Naive thymus-derived CD4-positive, alpha-beta T cell (primary cell): ENCODE measurements at regions not wholly inside any gene's neighbourhood (a gene's known extent, or its start where the extent isn't known, plus 50 kb on each side); places are given as distances from the start of the nearest gene placed in this dataset.

ENCODE experiments used
- ATAC-seq: fragments of 150-1000 bp; cut with Tn5 transposase; 2 replicates; pipeline ENCODE4 v1.10.0; 2021; ENCODE audit warnings: mild to moderate bottlenecking, moderate library complexity
- CTCF ChIA-PET: fragments of 350-600 bp; sonication (Branson Sonifier 250); formaldehyde crosslinking; loops from one replicate; lab custom pipeline; 2021; ENCODE audit warnings: antibody characterized with exemption; lab: Charles Lee
- POLR2A ChIA-PET: fragments of 350-600 bp; sonication (Branson Sonifier 250); formaldehyde crosslinking; loops from one replicate; lab custom pipeline; 2021; ENCODE audit warnings: antibody characterized with exemption, inconsistent platforms; lab: Charles Lee
- DNase-seq, 9 donors: peaks; one replicate each; pipeline versions ENCODE4 v3.0.0 to v3.0.0-alpha.2; 2020 to 2022; ENCODE audit warnings: mixed read lengths in 1 of 9
- H3K27ac ChIP-seq: one replicate; pipeline ENCODE4 v1.7.0; 2013; ENCODE audit warnings: mild to moderate bottlenecking, low read depth, low read length, moderate library complexity
- H3K27me3 ChIP-seq, 2 donors: one replicate each; pipeline ENCODE4 v1.7.0; 2013; ENCODE audit warnings: low read length in 2 of 2, mild to moderate bottlenecking in 2 of 2, moderate library complexity in 2 of 2; ENCODE audit not compliant: control insufficient read depth in 2 of 2, insufficient read depth in 2 of 2
- H3K36me3 ChIP-seq, 3 experiments: 1 replicate in 2 of 3; 2 replicates in 1 of 3; pipeline ENCODE4 v1.7.0; 2013; ENCODE audit warnings: low read length in 3 of 3, mild to moderate bottlenecking in 3 of 3, moderate library complexity in 1 of 3; ENCODE audit not compliant: insufficient read depth in 3 of 3, control insufficient read depth in 2 of 3
- H3K4me1 ChIP-seq, 2 donors: one replicate each; pipeline ENCODE4 v1.7.0; 2013; ENCODE audit warnings: low read length in 2 of 2, mild to moderate bottlenecking in 2 of 2, moderate library complexity in 1 of 2; ENCODE audit not compliant: control insufficient read depth in 2 of 2, insufficient read depth in 2 of 2
- H3K4me3 ChIP-seq: 2 replicates; pipeline ENCODE4 v1.7.0; 2013; ENCODE audit warnings: mild to moderate bottlenecking, low read length
- H3K9me3 ChIP-seq, 3 experiments: 1 replicate in 2 of 3; 2 replicates in 1 of 3; pipeline ENCODE4 v1.7.0; 2013; ENCODE audit warnings: low read length in 3 of 3; ENCODE audit not compliant: control insufficient read depth in 2 of 3
- H3K27ac Mint-ChIP-seq, 9 donors: one replicate each; pipeline ENCODE4 v1.8.0; 2020 to 2022; ENCODE audit warnings: mixed read lengths in 9 of 9, mild to moderate bottlenecking in 8 of 9, moderate library complexity in 5 of 9, inconsistent platforms in 2 of 9
- H3K27me3 Mint-ChIP-seq, 5 donors: one replicate each; pipeline ENCODE4 v1.8.0; 2021 to 2022; ENCODE audit warnings: mixed read lengths in 5 of 5, mild to moderate bottlenecking in 1 of 5
- H3K36me3 Mint-ChIP-seq, 5 donors: one replicate each; pipeline ENCODE4 v1.8.0; 2020 to 2022; ENCODE audit warnings: mixed read lengths in 5 of 5, mild to moderate bottlenecking in 3 of 5, inconsistent platforms in 1 of 5
- H3K4me1 Mint-ChIP-seq, 7 donors: one replicate each; pipeline ENCODE4 v1.8.0; 2020 to 2022; ENCODE audit warnings: mixed read lengths in 7 of 7, mild to moderate bottlenecking in 3 of 7, inconsistent platforms in 1 of 7
- H3K4me3 Mint-ChIP-seq, 10 donors: one replicate each; pipeline ENCODE4 v1.8.0; 2020 to 2022; ENCODE audit warnings: mild to moderate bottlenecking in 10 of 10, mixed read lengths in 10 of 10, moderate library complexity in 6 of 10, inconsistent platforms in 2 of 10
- H3K9me3 Mint-ChIP-seq, 11 donors: one replicate each; pipeline ENCODE4 v1.8.0; 2020 to 2022; ENCODE audit warnings: mixed read lengths in 11 of 11, mild to moderate bottlenecking in 4 of 11, inconsistent platforms in 1 of 11, moderate library complexity in 1 of 11
- intact Hi-C, 2 donors: fragments of 100-400 bp; cut with micrococcal nuclease; formaldehyde crosslinking; loops; one replicate each; pipeline ENCODE4 v1.15.1; 2023

DNA sequence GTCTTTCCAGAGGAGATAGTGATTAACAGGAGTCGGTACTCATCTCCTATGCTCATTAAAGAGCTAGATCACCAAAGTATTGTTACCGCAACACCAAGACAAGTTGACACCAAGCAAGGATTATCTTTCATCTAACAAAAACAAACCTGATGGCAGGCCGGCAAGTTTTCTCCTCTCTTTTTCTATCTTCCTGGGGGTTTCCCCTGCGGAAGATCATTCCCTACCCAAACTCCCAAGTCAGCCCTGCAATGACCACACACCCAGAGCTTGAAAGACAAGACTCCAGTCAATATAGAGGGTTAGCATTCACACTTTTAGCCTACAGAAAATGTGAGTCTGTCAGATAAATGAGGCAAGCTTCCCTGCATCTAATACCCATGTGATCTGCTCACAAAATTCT lies 312.1 kb downstream of the SOX9 start:
- Histone ChIP-seq H3K27ac (no peak overlapping the region), H3K27me3 (no peaks in the 10 kb centered on the region), H3K4me1 (no peaks in the 10 kb centered on the region), H3K4me3 (no peak overlapping the region), H3K9me3 (no peaks in the 10 kb centered on the region), H3K36me3 (no peaks in the 10 kb centered on the region)
- intact Hi-C loops: no loop called here
- ChIA-PET CTCF (no interaction called here), POLR2A (no interaction called here)
- H3K4me3 Mint-ChIP-seq: no peak overlapping the region
- DNase-seq: no peak
- H3K27me3 Mint-ChIP-seq: peaks cover 0 to 20% (median 6%) of the 10 kb centered on the region in 5 donors
- no peaks in the 10 kb centered on the region for H3K36me3 Mint-ChIP-seq
- ATAC-seq: no peak
- H3K4me1 Mint-ChIP-seq: peaks cover 0 to 1% (median 0%) of the 10 kb centered on the region in 7 donors
- no peak overlapping the region for H3K27ac Mint-ChIP-seq
- H3K9me3 Mint-ChIP-seq: peaks cover 0 to 4% (median 0%) of the 10 kb centered on the region in 11 donors

DNA sequence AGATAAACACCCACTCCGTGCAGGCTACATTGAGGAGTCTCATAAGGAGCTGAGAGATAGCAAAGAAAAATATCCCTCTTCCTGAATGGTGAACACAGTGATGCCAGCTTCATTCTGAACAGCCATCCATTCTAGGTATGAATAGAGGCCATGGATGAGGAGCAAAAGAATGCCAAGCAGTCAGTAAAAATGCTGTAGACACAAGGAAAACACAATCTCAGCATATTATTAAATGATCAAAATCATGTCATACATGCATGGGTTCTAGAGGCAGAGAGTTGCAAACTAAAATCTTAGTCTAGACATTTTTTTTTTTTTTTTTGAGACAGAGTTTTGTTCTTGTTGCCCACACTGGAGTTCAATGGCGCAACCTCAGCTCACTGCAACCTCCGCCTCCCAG lies 313.0 kb downstream of the SOX9 start:
- no peak for ATAC-seq
- ChIA-PET POLR2A (no interaction called here), CTCF (no interaction called here)

DNA sequence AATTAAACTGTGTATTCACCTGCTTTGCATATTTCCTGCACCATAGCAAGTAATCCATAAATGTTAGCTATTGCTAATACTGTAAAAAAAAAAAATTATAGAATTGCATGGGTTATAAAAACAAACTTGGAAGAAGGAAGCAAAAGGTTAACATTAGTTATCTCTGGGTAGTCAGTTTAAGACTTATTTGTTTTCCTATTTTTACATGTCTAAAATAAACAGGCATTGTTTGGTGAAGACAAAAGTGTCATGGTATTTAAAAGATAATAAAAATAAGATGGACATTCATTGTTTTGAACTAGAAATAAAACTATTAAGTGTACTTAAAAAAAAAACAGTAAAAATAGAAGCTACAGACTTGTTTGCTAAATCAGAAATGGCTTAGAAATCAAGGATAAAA lies 313.8 kb downstream of the SOX9 start:
- no peaks in the 10 kb centered on the region for H3K4me1 ChIP-seq
- H3K36me3 Mint-ChIP-seq: no peaks in the 10 kb centered on the region
- ATAC-seq (no peak), DNase-seq (no peak)
- H3K4me3 Mint-ChIP-seq: no peak overlapping the region
- intact Hi-C loops: no loop called here
- no peak overlapping the region for H3K27ac Mint-ChIP-seq
- H3K27ac ChIP-seq: no peak overlapping the region
- H3K4me3 ChIP-seq: no peak overlapping the region
- no peaks in the 10 kb centered on the region for H3K9me3 ChIP-seq
- CTCF ChIA-PET: interaction anchor here (0.6 kb wide), 1 partner anchor 32 kb away, joined by 5 read pairs; no protein-coding TSS in a partner anchor
- no peaks in the 10 kb centered on the region for H3K36me3 ChIP-seq
- H3K27me3 Mint-ChIP-seq: peaks cover 0 to 23% (median 6%) of the 10 kb centered on the region in 5 donors
- H3K27me3 ChIP-seq: no peaks in the 10 kb centered on the region
- POLR2A ChIA-PET: no interaction called here
- peaks cover 0 to 5% (median 1%) of the 10 kb centered on the region in 11 donors for H3K9me3 Mint-ChIP-seq
- peaks cover 0 to 1% (median 0%) of the 10 kb centered on the region in 7 donors for H3K4me1 Mint-ChIP-seq

More for the DNA sequence above, 313.0 kb downstream of the SOX9 start:
- H3K4me3 Mint-ChIP-seq: no peak overlapping the region
- no peaks in the 10 kb centered on the region for H3K36me3 ChIP-seq
- H3K27me3 Mint-ChIP-seq: peaks cover 0 to 20% (median 6%) of the 10 kb centered on the region in 5 donors
- H3K9me3 ChIP-seq: no peaks in the 10 kb centered on the region
- peaks cover 0 to 4% (median 0%) of the 10 kb centered on the region in 11 donors for H3K9me3 Mint-ChIP-seq
- no peaks in the 10 kb centered on the region for H3K36me3 Mint-ChIP-seq
- H3K27ac Mint-ChIP-seq: no peak overlapping the region
- intact Hi-C loops: no loop called here
- no peaks in the 10 kb centered on the region for H3K27me3 ChIP-seq
- H3K4me1 Mint-ChIP-seq: peaks cover 0 to 1% (median 0%) of the 10 kb centered on the region in 7 donors
- no peak overlapping the region for H3K4me3 ChIP-seq
- no peak overlapping the region for H3K27ac ChIP-seq
- no peak for DNase-seq
- H3K4me1 ChIP-seq: no peaks in the 10 kb centered on the region

DNA sequence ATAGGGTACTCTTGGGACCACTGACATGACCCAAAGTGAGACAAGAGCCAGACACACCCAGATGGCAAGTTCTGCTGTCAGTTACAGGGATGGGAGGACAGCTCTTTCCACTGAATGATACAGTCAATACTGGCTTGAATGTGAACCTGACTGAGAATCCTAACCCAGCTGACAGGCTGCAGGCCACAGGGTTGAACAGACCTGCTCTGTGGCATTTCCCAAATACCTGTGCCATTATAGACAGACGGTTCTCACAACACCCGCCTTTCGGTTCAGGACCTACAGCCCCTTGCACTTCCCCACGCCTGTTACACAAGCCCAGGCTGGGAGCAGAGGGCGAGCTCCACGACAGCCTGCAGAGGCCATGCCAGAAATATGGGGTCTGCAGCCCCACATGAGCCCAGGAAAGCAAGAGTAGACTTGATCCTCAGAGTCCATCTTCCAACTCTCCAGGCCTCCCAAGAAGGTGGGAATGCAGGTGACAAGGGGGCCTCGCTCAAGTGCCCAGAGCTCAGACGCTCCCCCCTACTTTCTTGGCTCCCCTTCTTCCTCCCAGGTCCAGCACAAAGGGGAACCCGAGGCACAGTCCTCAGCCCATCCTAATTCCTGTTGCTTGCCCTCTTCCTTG lies 314.3 kb downstream of the SOX9 start:
- Mint-ChIP-seq H3K27ac (no peak overlapping the region), H3K27me3 (peaks cover 0 to 29% (median 6%) of the 10 kb centered on the region in 5 donors), H3K9me3 (peaks cover 0 to 9% (median 2%) of the 10 kb centered on the region in 11 donors), H3K36me3 (no peaks in the 10 kb centered on the region), H3K4me1 (peaks cover 0 to 1% (median 0%) of the 10 kb centered on the region in 7 donors), H3K4me3 (no peak overlapping the region)
- intact Hi-C loops: no loop called here
- POLR2A ChIA-PET: no interaction called here
- Histone ChIP-seq H3K9me3 (no peaks in the 10 kb centered on the region), H3K4me1 (no peaks in the 10 kb centered on the region), H3K27me3 (no peaks in the 10 kb centered on the region), H3K36me3 (no peaks in the 10 kb centered on the region), H3K27ac (no peak overlapping the region), H3K4me3 (no peak overlapping the region)
- no peak for ATAC-seq
- CTCF ChIA-PET: interaction anchor here (0.6 kb wide), 1 partner anchor 33 kb away, joined by 5 read pairs; no protein-coding TSS in a partner anchor
- DNase-seq: no peak

DNA sequence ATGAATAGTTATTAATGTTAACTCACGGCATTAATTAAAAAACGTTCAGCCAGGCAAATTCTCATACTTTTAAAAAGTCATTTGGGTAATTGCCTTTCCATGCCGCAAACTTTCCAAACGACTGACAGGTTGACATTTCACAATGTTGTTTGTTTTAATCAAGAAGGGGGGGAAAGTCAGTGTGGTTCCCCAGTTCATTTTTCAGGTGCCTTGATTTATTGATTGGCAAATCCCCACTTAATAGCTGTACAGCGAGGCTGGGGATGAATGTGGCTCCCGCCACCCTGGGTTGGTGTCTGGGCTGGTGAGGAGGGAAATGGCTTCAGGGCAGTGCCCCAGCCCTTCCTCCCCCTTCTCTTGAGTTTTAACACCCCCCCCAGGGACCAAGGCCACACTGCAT lies 318.0 kb downstream of the SOX9 start:
- ChIA-PET CTCF (no interaction called here), POLR2A (no interaction called here)
- Histone ChIP-seq H3K4me3 (no peak overlapping the region), H3K4me1 (no peaks in the 10 kb centered on the region), H3K27ac (no peak overlapping the region), H3K9me3 (no peaks in the 10 kb centered on the region), H3K36me3 (no peaks in the 10 kb centered on the region), H3K27me3 (no peaks in the 10 kb centered on the region)
- Mint-ChIP-seq H3K4me3 (no peak overlapping the region), H3K27me3 (peaks cover 0 to 34% (median 0%) of the 10 kb centered on the region in 5 donors), H3K9me3 (peaks cover 0 to 9% (median 3%) of the 10 kb centered on the region in 11 donors), H3K4me1 (peaks cover 0 to 1% (median 0%) of the 10 kb centered on the region in 7 donors), H3K27ac (no peak overlapping the region), H3K36me3 (no peaks in the 10 kb centered on the region)
- ATAC-seq (no peak), DNase-seq (no peak)
- intact Hi-C loops: no loop called here

DNA sequence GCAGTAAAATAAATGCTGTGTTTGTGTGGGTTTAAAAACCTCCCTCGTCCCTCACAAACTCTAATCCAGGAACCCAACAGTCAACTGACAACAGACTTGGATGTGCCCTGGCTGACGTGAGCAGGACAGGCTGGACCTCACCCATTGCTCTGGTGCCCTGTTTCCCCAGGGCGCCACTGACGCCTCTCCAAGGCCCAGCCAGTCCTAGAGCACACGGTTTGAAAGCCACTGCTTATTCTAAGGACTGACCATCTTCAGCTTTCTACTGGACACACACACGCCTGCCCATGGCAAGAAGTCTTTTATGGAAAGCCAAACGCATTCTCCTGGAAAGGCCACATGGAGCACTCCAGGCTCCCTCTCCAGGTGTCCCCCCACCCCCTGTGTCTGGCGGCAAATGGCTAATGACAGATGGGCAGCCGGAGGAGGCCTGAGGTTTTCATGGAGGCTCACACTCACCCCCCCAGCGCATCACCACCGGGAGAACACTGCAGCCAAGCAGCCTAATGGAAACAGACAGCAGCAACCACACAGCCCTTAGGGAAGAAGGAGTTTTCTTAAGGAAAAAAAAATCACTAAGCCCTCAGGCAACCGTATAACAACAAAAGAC lies 319.2 kb downstream of the SOX9 start:
- no peak for ATAC-seq
- H3K9me3 Mint-ChIP-seq: peaks cover 0 to 9% (median 3%) of the 10 kb centered on the region in 11 donors

More for the DNA sequence above, 319.2 kb downstream of the SOX9 start:
- H3K27me3 ChIP-seq: no peaks in the 10 kb centered on the region
- no peak overlapping the region for H3K4me3 ChIP-seq
- ChIA-PET CTCF (no interaction called here), POLR2A (no interaction called here)
- no peaks in the 10 kb centered on the region for H3K36me3 ChIP-seq
- no peak overlapping the region for H3K27ac ChIP-seq
- H3K4me1 Mint-ChIP-seq: peaks cover 0 to 1% (median 0%) of the 10 kb centered on the region in 7 donors
- intact Hi-C loops: no loop called here
- H3K9me3 ChIP-seq: no peaks in the 10 kb centered on the region
- H3K4me3 Mint-ChIP-seq: no peak overlapping the region
- no peaks in the 10 kb centered on the region for H3K4me1 ChIP-seq
- DNase-seq: no peak
- no peaks in the 10 kb centered on the region for H3K36me3 Mint-ChIP-seq
- peaks cover 0 to 41% (median 0%) of the 10 kb centered on the region in 5 donors for H3K27me3 Mint-ChIP-seq
- H3K27ac Mint-ChIP-seq: no peak overlapping the region
